ENCODE measurements at regions not wholly inside any gene's neighbourhood (a gene's known extent, or its start where the extent isn't known, plus 50 kb on each side); places are given as distances from the start of the nearest gene placed in this dataset.

DNA sequence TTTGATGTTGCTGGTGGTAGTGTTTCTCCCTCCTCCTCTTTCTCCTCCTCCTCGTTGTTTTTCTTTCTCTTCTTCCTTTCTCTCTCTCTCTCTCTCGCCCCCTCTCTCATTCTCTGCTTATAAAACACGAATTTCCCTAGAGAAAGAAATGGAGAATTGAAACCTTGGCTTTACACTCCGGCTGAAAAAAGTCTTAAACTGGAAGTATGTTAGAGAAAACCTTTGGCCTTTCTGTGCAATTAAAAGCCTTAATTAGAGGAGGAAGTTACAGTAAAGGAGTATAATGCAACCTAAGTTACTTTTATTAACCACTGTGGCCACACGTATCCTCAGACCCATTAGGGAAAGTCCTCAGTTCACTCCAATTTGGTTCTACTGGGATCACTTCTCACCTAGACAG is 501.7 kb upstream of the SORCS1 start:
- Histone ChIP-seq H3K9me2 (ENCODE audit: insufficient read depth) (no peaks in the 10 kb centered on the region), H3K4me2 (ENCODE audit: low read length) (no peak overlapping the region), H3K27me3 (ENCODE audit: insufficient read depth, low read length) (no peaks in the 10 kb centered on the region), H3K27ac (ENCODE audit: low read depth, low read length) (no peak overlapping the region), H3K4me1 (ENCODE audit: control insufficient read depth in 1 of 2, insufficient read depth in 2 of 2, low read length in 2 of 2) (no peaks in the 10 kb centered on the region), H3K9me3 (ENCODE audit: control insufficient read depth in 1 of 2, insufficient read depth in 1 of 2, low read depth in 1 of 2, low read length in 2 of 2) (peaks cover 23 to 43% of the 10 kb centered on the region in 2 experiments; a peak in 2 of 4 replicates), H3K36me3 (ENCODE audit: control insufficient read depth in 1 of 2, insufficient read depth in 2 of 2, low read length in 2 of 2) (no peaks in the 10 kb centered on the region), H3K4me3 (replicated peaks in 1 of 2; ENCODE audit: low read depth in 1 of 2, low read length in 2 of 2) (no peak overlapping the region), H3K79me2 (ENCODE audit: insufficient read depth, low read length) (no peaks in the 10 kb centered on the region), H3K9ac (ENCODE audit: low read length) (no peak overlapping the region), H4K20me1 (ENCODE audit: insufficient read depth) (no peaks in the 10 kb centered on the region), H2AFZ (ENCODE audit: low read depth, low read length, poor library complexity, severe bottlenecking) (no peak overlapping the region)
- ChIA-PET CTCF (no interaction called here), POLR2A (no interaction called here), RAD21 (ENCODE audit: low non-redundant PET in 1 of 2, low total read pairs in 2 of 2, uncharacterized antibody in 2 of 2, unreplicated experiment in 2 of 2) (no interaction called here)
- intact Hi-C loops (cut with micrococcal nuclease), result no loop called here
- no peak for ATAC-seq
- no peak for DNase-seq (ENCODE audit: low read depth, low spot score)
- BruUV-seq (replicated peaks), result no TSS peak
- TF ChIP-seq FOSL1 (IDR thresholded peaks at IDR 0.05; ENCODE audit: low read depth) (no peak), JUND (IDR thresholded peaks at IDR 0.05) (no peak), EZH2 (IDR thresholded peaks at IDR 0.05) (no peak), POLR2AphosphoS5 (IDR thresholded peaks at IDR 0.05; ENCODE audit: low read depth, low read length) (no peak), ZFX (IDR thresholded peaks at IDR 0.05) (no peak), ELF1 (IDR thresholded peaks at IDR 0.05; ENCODE audit: borderline replicate concordance, low read depth) (no peak), SRF (IDR thresholded peaks at IDR 0.05; ENCODE audit: low read depth) (no peak), SIN3A (IDR thresholded peaks at IDR 0.05; ENCODE audit: low read depth) (no peak), RAD21 (IDR thresholded peaks at IDR 0.05; ENCODE audit: low read depth) (no peak), EGR1 (IDR thresholded peaks at IDR 0.05; ENCODE audit: low read depth) (no peak)
- TF ChIP-seq, protein P1, sequence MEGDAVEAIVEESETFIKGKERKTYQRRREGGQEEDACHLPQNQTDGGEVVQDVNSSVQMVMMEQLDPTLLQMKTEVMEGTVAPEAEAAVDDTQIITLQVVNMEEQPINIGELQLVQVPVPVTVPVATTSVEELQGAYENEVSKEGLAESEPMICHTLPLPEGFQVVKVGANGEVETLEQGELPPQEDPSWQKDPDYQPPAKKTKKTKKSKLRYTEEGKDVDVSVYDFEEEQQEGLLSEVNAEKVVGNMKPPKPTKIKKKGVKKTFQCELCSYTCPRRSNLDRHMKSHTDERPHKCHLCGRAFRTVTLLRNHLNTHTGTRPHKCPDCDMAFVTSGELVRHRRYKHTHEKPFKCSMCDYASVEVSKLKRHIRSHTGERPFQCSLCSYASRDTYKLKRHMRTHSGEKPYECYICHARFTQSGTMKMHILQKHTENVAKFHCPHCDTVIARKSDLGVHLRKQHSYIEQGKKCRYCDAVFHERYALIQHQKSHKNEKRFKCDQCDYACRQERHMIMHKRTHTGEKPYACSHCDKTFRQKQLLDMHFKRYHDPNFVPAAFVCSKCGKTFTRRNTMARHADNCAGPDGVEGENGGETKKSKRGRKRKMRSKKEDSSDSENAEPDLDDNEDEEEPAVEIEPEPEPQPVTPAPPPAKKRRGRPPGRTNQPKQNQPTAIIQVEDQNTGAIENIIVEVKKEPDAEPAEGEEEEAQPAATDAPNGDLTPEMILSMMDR (IDR thresholded peaks at IDR 0.05 in 2 of 3, conservative IDR thresholded peaks at IDR 0.05 in 1 of 3; ENCODE audit: borderline replicate concordance in 1 of 3, insufficient read depth in 1 of 3, low read depth in 2 of 3, low read length in 2 of 3), result no peak
- TF ChIP-seq, protein P2, sequence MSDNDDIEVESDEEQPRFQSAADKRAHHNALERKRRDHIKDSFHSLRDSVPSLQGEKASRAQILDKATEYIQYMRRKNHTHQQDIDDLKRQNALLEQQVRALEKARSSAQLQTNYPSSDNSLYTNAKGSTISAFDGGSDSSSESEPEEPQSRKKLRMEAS (IDR thresholded peaks at IDR 0.05), result no peak
- TF ChIP-seq, protein P3, sequence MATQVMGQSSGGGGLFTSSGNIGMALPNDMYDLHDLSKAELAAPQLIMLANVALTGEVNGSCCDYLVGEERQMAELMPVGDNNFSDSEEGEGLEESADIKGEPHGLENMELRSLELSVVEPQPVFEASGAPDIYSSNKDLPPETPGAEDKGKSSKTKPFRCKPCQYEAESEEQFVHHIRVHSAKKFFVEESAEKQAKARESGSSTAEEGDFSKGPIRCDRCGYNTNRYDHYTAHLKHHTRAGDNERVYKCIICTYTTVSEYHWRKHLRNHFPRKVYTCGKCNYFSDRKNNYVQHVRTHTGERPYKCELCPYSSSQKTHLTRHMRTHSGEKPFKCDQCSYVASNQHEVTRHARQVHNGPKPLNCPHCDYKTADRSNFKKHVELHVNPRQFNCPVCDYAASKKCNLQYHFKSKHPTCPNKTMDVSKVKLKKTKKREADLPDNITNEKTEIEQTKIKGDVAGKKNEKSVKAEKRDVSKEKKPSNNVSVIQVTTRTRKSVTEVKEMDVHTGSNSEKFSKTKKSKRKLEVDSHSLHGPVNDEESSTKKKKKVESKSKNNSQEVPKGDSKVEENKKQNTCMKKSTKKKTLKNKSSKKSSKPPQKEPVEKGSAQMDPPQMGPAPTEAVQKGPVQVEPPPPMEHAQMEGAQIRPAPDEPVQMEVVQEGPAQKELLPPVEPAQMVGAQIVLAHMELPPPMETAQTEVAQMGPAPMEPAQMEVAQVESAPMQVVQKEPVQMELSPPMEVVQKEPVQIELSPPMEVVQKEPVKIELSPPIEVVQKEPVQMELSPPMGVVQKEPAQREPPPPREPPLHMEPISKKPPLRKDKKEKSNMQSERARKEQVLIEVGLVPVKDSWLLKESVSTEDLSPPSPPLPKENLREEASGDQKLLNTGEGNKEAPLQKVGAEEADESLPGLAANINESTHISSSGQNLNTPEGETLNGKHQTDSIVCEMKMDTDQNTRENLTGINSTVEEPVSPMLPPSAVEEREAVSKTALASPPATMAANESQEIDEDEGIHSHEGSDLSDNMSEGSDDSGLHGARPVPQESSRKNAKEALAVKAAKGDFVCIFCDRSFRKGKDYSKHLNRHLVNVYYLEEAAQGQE (IDR thresholded peaks at IDR 0.05; ENCODE audit: low read depth), result no peak

Data from HCT116 (cell line).